PC-3 (cell line): ENCODE measurements at regions not wholly inside any gene's neighbourhood (a gene's known extent, or its start where the extent isn't known, plus 50 kb on each side); places are given as distances from the start of the nearest gene placed in this dataset.

ENCODE experiments used
- ATAC-seq: fragments of 200-7000 bp; cut with Tn5 transposase; 2 replicates; pipeline ENCODE4 v1.9.1; 2020; ENCODE audit warnings: mild to moderate bottlenecking, moderate library complexity
- BruUV-seq: library from RNA; stranded (reverse); fragments of 400-500 nt; replicated peaks from 2 replicates; lab custom pipeline; 2021; lab: Mats Ljungman, UMichigan
- CTCF ChIA-PET: fragments of 300-600 bp; sonication (Branson Sonifier 250); formaldehyde crosslinking; loops from one replicate; lab custom pipeline; 2022; ENCODE audit warnings: antibody characterized with exemption; lab: Charles Lee
- POLR2A ChIA-PET: fragments of 300-600 bp; sonication (Branson Sonifier 250); formaldehyde crosslinking; loops from one replicate; lab custom pipeline; 2022; ENCODE audit warnings: antibody characterized with exemption; ENCODE audit not compliant: unreplicated experiment; lab: Charles Lee
- DNase-seq: peaks from one replicate; pipeline ENCODE4 v3.0.0-alpha.2; 2015
- H2AFZ ChIP-seq: fragments of 300-600 bp; sonication (generic); 2 replicates; pipeline ENCODE4 v1.6.0; 2016; ENCODE audit warnings: antibody characterized with exemption, low read length
- H3F3A ChIP-seq: fragments of 300-600 bp; sonication (generic); one replicate; pipeline ENCODE4 v1.6.0; 2017; ENCODE audit warnings: antibody characterized with exemption, low read length, control low read depth, mild to moderate bottlenecking; ENCODE audit not compliant: unreplicated experiment
- H3K27ac ChIP-seq: fragments of 300-600 bp; sonication (generic); 2 replicates; pipeline ENCODE4 v1.5.1; 2016; ENCODE audit warnings: mild to moderate bottlenecking, low read length
- H3K27me3 ChIP-seq: fragments of 300-600 bp; sonication (generic); 2 replicates; pipeline ENCODE4 v1.6.1; 2016; ENCODE audit warnings: low read length, mixed read lengths
- H3K36me3 ChIP-seq: fragments of 300-600 bp; sonication (generic); 2 replicates; pipeline ENCODE4 v1.6.1; 2016; ENCODE audit warnings: low read depth, mixed run types, low read length, mixed read lengths
- H3K4me1 ChIP-seq: fragments of 300-600 bp; sonication (generic); 2 replicates; pipeline ENCODE4 v1.5.1; 2016; ENCODE audit warnings: low read length; ENCODE audit not compliant: insufficient read depth
- H3K4me2 ChIP-seq: fragments of 300-600 bp; sonication (generic); 2 replicates; pipeline ENCODE4 v1.6.0; 2016; ENCODE audit warnings: low read length
- H3K4me3 ChIP-seq: fragments of 300-600 bp; sonication (generic); 2 replicates; pipeline ENCODE4 v1.5.1; 2016; ENCODE audit warnings: mild to moderate bottlenecking, low read length, mixed read lengths
- H3K79me2 ChIP-seq: fragments of 300-600 bp; sonication (generic); 2 replicates; pipeline ENCODE4 v1.6.1; 2017; ENCODE audit warnings: low read length, mixed read lengths
- H3K9ac ChIP-seq: fragments of 300-600 bp; sonication (generic); 2 replicates; pipeline ENCODE4 v1.6.0; 2016; ENCODE audit warnings: mild to moderate bottlenecking, low read length
- H3K9me2 ChIP-seq: fragments of 300-600 bp; sonication (generic); replicated peaks from 2 replicates; pipeline ENCODE4 v1.6.1; 2016; ENCODE audit warnings: mixed run types, low read length, mixed read lengths
- H3K9me3 ChIP-seq: fragments of 300-600 bp; sonication (generic); 2 replicates; pipeline ENCODE4 v1.6.1; 2016; ENCODE audit warnings: low read length, mixed read lengths
- H4K20me1 ChIP-seq: fragments of 300-600 bp; sonication (generic); 2 replicates; pipeline ENCODE4 v1.6.1; 2016; ENCODE audit warnings: low read length, mixed read lengths
- EZH2 ChIP-seq: fragments of 300-600 bp; sonication (generic); IDR thresholded peaks from one replicate; pipeline ENCODE4 v1.6.1; 2017; ENCODE audit warnings: antibody characterized with exemption, mild to moderate bottlenecking, low read length; ENCODE audit not compliant: unreplicated experiment
- EZH2phosphoT487 ChIP-seq: fragments of 300-600 bp; sonication (generic); IDR thresholded peaks from 2 replicates; pipeline ENCODE4 v1.6.1; 2018; ENCODE audit warnings: mild to moderate bottlenecking, antibody characterized with exemption, low read length, borderline replicate concordance
- intact Hi-C: fragments of 100-400 bp; cut with micrococcal nuclease; formaldehyde crosslinking; loops from 2 replicates; pipeline ENCODE4 v1.9.0; 2023
- TF ChIP-seq, protein P1 (sequence below): fragments of 300-600 bp; sonication (generic); conservative IDR thresholded peaks from 2 replicates; pipeline ENCODE4 v1.5.1; 2017; ENCODE audit warnings: antibody characterized with exemption, low read depth, mild to moderate bottlenecking, low read length

- no peaks in the 10 kb centered on the region for H3K9me2 ChIP-seq
- intact Hi-C loops = no loop called here
- ChIA-PET POLR2A (no interaction called here), CTCF (no interaction called here)
- no peak overlapping the region for H3K4me2 ChIP-seq
- no peaks in the 10 kb centered on the region for H3K79me2 ChIP-seq
- H3F3A ChIP-seq = no peaks in the 10 kb centered on the region
- DNase-seq (no peak), ATAC-seq (no peak)
- TF ChIP-seq EZH2 = no peak
- TF ChIP-seq, protein P1, sequence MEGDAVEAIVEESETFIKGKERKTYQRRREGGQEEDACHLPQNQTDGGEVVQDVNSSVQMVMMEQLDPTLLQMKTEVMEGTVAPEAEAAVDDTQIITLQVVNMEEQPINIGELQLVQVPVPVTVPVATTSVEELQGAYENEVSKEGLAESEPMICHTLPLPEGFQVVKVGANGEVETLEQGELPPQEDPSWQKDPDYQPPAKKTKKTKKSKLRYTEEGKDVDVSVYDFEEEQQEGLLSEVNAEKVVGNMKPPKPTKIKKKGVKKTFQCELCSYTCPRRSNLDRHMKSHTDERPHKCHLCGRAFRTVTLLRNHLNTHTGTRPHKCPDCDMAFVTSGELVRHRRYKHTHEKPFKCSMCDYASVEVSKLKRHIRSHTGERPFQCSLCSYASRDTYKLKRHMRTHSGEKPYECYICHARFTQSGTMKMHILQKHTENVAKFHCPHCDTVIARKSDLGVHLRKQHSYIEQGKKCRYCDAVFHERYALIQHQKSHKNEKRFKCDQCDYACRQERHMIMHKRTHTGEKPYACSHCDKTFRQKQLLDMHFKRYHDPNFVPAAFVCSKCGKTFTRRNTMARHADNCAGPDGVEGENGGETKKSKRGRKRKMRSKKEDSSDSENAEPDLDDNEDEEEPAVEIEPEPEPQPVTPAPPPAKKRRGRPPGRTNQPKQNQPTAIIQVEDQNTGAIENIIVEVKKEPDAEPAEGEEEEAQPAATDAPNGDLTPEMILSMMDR = no peak
- no peak for TF ChIP-seq EZH2phosphoT487
- H3K27ac ChIP-seq = no peak overlapping the region
- no peaks in the 10 kb centered on the region for H3K9me3 ChIP-seq
- H2AFZ ChIP-seq = no peak overlapping the region
- no peaks in the 10 kb centered on the region for H3K27me3 ChIP-seq
- no peaks in the 10 kb centered on the region for H3K36me3 ChIP-seq
- BruUV-seq = no TSS peak
- no peak overlapping the region for H3K9ac ChIP-seq
- H3K4me1 ChIP-seq = no peaks in the 10 kb centered on the region
- no peaks in the 10 kb centered on the region for H4K20me1 ChIP-seq
- no peak overlapping the region for H3K4me3 ChIP-seq
Observed at GRCh38 chr5:130743092-130743491, 422.0 kb downstream of the HINT1 start.

GRCh38 chr5:130740047-130740569 is 424.9 kb downstream of the HINT1 start:
- intact Hi-C loops = no loop called here

GRCh38 chr5:130731839-130732238 is 433.2 kb downstream of the HINT1 start:
- no peaks in the 10 kb centered on the region for H3K27me3 ChIP-seq
- no TSS peak for BruUV-seq
- POLR2A ChIA-PET = no interaction called here
- ATAC-seq (no peak), DNase-seq (no peak)
- peaks cover 7% of the 10 kb centered on the region; the same call in 1 of the 2 replicates for H3K9me3 ChIP-seq
- H3K79me2 ChIP-seq = no peaks in the 10 kb centered on the region
- H4K20me1 ChIP-seq = no peaks in the 10 kb centered on the region
- TF ChIP-seq, protein P1 = no peak
- no peak for TF ChIP-seq EZH2
- no peak for TF ChIP-seq EZH2phosphoT487
- no peaks in the 10 kb centered on the region for H3F3A ChIP-seq
- H2AFZ ChIP-seq = no peak overlapping the region
- no peak overlapping the region for H3K4me2 ChIP-seq
- H3K9ac ChIP-seq = no peak overlapping the region
- H3K4me1 ChIP-seq = no peaks in the 10 kb centered on the region
- no peak overlapping the region for H3K4me3 ChIP-seq
- no peaks in the 10 kb centered on the region for H3K36me3 ChIP-seq
- H3K27ac ChIP-seq = no peak overlapping the region
- CTCF ChIA-PET = no interaction called here
- intact Hi-C loops = no loop called here
- no peaks in the 10 kb centered on the region for H3K9me2 ChIP-seq

More at GRCh38 chr5:130740047-130740569, 424.9 kb downstream of the HINT1 start:
- Histone ChIP-seq H3K9ac (no peak overlapping the region), H3K27ac (no peak overlapping the region), H3K36me3 (no peaks in the 10 kb centered on the region), H3K4me1 (no peaks in the 10 kb centered on the region), H3K27me3 (no peaks in the 10 kb centered on the region), H3K9me3 (no peaks in the 10 kb centered on the region), H3K4me3 (no peak overlapping the region), H2AFZ (no peak overlapping the region), H3K79me2 (no peaks in the 10 kb centered on the region), H4K20me1 (no peaks in the 10 kb centered on the region), H3K4me2 (no peak overlapping the region), H3F3A (no peaks in the 10 kb centered on the region), H3K9me2 (no peaks in the 10 kb centered on the region)
- ATAC-seq = no peak
- ChIA-PET POLR2A (no interaction called here), CTCF (no interaction called here)
- BruUV-seq = no TSS peak
- DNase-seq = no peak
- TF ChIP-seq EZH2phosphoT487 (no peak), EZH2 (no peak)
- TF ChIP-seq, protein P1 = no peak
